RWPE1 (cell line): ENCODE measurements at regions not wholly inside any gene's neighbourhood (a gene's known extent, or its start where the extent isn't known, plus 50 kb on each side); places are given as distances from the start of the nearest gene placed in this dataset.

Source experiments
- CTCF ChIA-PET: fragments of 350-600 bp; sonication (Branson Sonifier 250); formaldehyde crosslinking; extraction: SDS; loops from one replicate; lab custom pipeline; 2021; lab: Yijun Ruan, JAX
- POLR2A ChIA-PET: fragments of 400-600 bp; formaldehyde crosslinking; extraction: SDS; loops from one replicate; lab custom pipeline; 2020; ENCODE audit warnings: antibody characterized with exemption; ENCODE audit not compliant: low non-redundant PET; lab: Yijun Ruan, JAX
- DNase-seq: peaks from one replicate; pipeline ENCODE4 v3.0.0; 2012; ENCODE audit warnings: low spot score
- H3K27ac ChIP-seq: fragments of 450-650 bp; 2 replicates; pipeline ENCODE4 v1.5.1; 2017
- CTCF ChIP-seq: fragments of 450-650 bp; conservative IDR thresholded peaks from 2 replicates; pipeline ENCODE4 v1.5.1; 2017; ENCODE audit warnings: low read depth, mild to moderate bottlenecking

- no peak for TF ChIP-seq CTCF
- ChIA-PET CTCF (no interaction called here), POLR2A (no interaction called here)
- DNase-seq, result no peak
- no peak overlapping the region for H3K27ac ChIP-seq
Measured at GRCh38 chrX:123086768-123087167, 97.3 kb upstream of the GRIA3 start.

- no peak for DNase-seq
- CTCF ChIA-PET, result no interaction called here
Measured at GRCh38 chrX:123087326-123087725, 96.8 kb upstream of the GRIA3 start.

GRCh38 chrX:123088331-123088730, 95.7 kb upstream of the GRIA3 start:
- POLR2A ChIA-PET, result no interaction called here
- DNase-seq, result no peak
- no peak overlapping the region for H3K27ac ChIP-seq
- CTCF ChIA-PET, result no interaction called here
- no peak for TF ChIP-seq CTCF

More at GRCh38 chrX:123087326-123087725, 96.8 kb upstream of the GRIA3 start:
- POLR2A ChIA-PET, result no interaction called here
- no peak for TF ChIP-seq CTCF
- no peak overlapping the region for H3K27ac ChIP-seq

GRCh38 chrX:123088930-123089329, 95.1 kb upstream of the GRIA3 start:
- POLR2A ChIA-PET, result no interaction called here
- CTCF ChIA-PET, result no interaction called here
- no peak for DNase-seq
- no peak overlapping the region for H3K27ac ChIP-seq
- TF ChIP-seq CTCF, result no peak

- DNase-seq, result no peak
- POLR2A ChIA-PET, result no interaction called here
- TF ChIP-seq CTCF, result no peak
- no peak overlapping the region for H3K27ac ChIP-seq
- CTCF ChIA-PET, result no interaction called here
Measured at GRCh38 chrX:123093792-123094191, 90.3 kb upstream of the GRIA3 start.

GRCh38 chrX:123108513-123109427, 75.3 kb upstream of the GRIA3 start:
- POLR2A ChIA-PET, result no interaction called here
- DNase-seq, result no peak
- no peak overlapping the region for H3K27ac ChIP-seq
- CTCF ChIA-PET, result no interaction called here
- TF ChIP-seq CTCF, result no peak
